ENCODE measurements at regions not wholly inside any gene's neighbourhood (a gene's known extent, or its start where the extent isn't known, plus 50 kb on each side); places are given as distances from the start of the nearest gene placed in this dataset.

DNA sequence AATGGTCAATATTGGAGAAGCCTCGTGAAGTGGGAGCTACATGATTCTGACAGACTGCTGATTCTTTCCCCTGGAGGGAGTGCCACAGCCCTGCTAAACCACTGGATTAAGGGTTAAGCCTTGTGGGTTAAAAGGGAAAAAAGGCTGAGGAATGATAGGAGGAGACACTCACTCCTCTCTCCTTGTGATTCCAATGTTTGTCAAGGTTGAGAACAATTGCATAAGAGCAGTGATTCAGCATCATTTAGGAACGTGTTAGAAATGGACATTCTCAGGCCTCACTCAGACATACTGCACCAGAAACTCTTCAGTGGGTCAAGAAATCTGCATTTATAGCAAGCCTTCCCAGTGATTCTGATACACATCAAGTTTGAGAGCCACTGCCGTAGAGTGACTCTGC lies 87.8 kb upstream of the GZMB start:
- no peak for TF ChIP-seq EZH2phosphoT487 (IDR thresholded peaks at IDR 0.05; ENCODE audit: insufficient read depth, low read depth)
- no peak for TF ChIP-seq EZH2 (IDR thresholded peaks at IDR 0.05; ENCODE audit: insufficient read depth, poor library complexity, severe bottlenecking)

Measured in GM23248 (cell line).